ENCODE measurements at regions not wholly inside any gene's neighbourhood (a gene's known extent, or its start where the extent isn't known, plus 50 kb on each side); places are given as distances from the start of the nearest gene placed in this dataset.

- Histone ChIP-seq H3K36me3 (replicated peaks; ENCODE audit: insufficient read depth, low read length) (no peaks in the 10 kb centered on the region), H3K27ac (ENCODE audit: low read length) (no peak overlapping the region), H3K27me3 (replicated peaks; ENCODE audit: insufficient read depth, low read length) (no peaks in the 10 kb centered on the region), H3K79me2 (ENCODE audit: low read length) (no peaks in the 10 kb centered on the region), H3K4me2 (ENCODE audit: low read depth, low read length) (no peak overlapping the region), H3K9me2 (replicated peaks; ENCODE audit: insufficient read depth, low read length) (no peaks in the 10 kb centered on the region), H2AFZ (ENCODE audit: low read length) (no peak overlapping the region), H3K9me3 (replicated peaks; ENCODE audit: insufficient read depth, low read length) (no peaks in the 10 kb centered on the region), H3K4me3 (ENCODE audit: low read length) (no peak overlapping the region), H3F3A (ENCODE audit: insufficient read depth, low read length) (no peaks in the 10 kb centered on the region), H4K20me1 (ENCODE audit: insufficient read depth, low read length) (no peaks in the 10 kb centered on the region), H3K9ac (ENCODE audit: low read length) (no peak overlapping the region), H3K4me1 (ENCODE audit: low read length) (no peaks in the 10 kb centered on the region)
- TF ChIP-seq CTCF (IDR thresholded peaks at IDR 0.05; ENCODE audit: low read length) (no peak), EZH2 (optimal IDR thresholded peaks at IDR 0.05; ENCODE audit: low read depth, low read length) (no peak), EZH2phosphoT487 (IDR thresholded peaks at IDR 0.05; ENCODE audit: low read length) (no peak)
- no peak for DNase-seq
Observed at GRCh38 chr5:4927097-4927496, 213.0 kb upstream of the ADAMTS16 start.

DNA sequence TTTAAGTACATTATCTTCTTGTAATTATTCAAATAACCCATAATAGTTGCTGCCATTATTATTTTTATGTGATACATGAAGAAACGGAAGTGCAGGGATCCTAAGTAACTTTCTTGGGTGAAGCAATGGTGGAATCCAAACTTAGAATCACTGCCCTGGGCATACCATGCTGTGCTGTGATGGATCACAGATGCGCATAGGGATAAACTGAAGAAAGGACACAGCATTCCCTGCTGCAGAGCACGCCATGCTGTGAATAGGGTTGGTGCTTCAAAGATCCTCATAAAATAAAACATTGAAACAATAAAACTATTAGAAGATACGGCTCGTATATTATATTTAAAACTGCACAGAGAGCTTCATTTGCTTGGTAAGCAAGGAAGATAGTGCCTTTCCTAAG lies 211.7 kb upstream of the ADAMTS16 start:
- Histone ChIP-seq H3K36me3 (replicated peaks; ENCODE audit: insufficient read depth, low read length) (no peaks in the 10 kb centered on the region), H3K27me3 (replicated peaks; ENCODE audit: insufficient read depth, low read length) (no peaks in the 10 kb centered on the region)
- no peak for TF ChIP-seq CTCF (IDR thresholded peaks at IDR 0.05; ENCODE audit: low read length)

GRCh38 chr5:4929092-4929655 lies 211.0 kb upstream of the ADAMTS16 start:
- H3F3A ChIP-seq (ENCODE audit: insufficient read depth, low read length), result no peaks in the 10 kb centered on the region
- H3K27me3 ChIP-seq (replicated peaks; ENCODE audit: insufficient read depth, low read length), result no peaks in the 10 kb centered on the region
- DNase-seq, result no peak

More for the DNA sequence above, 211.7 kb upstream of the ADAMTS16 start:
- Histone ChIP-seq H3K4me3 (ENCODE audit: low read length) (no peak overlapping the region), H3K4me2 (ENCODE audit: low read depth, low read length) (no peak overlapping the region), H3K4me1 (ENCODE audit: low read length) (no peaks in the 10 kb centered on the region), H2AFZ (ENCODE audit: low read length) (no peak overlapping the region), H3K27ac (ENCODE audit: low read length) (no peak overlapping the region), H3F3A (ENCODE audit: insufficient read depth, low read length) (no peaks in the 10 kb centered on the region), H4K20me1 (ENCODE audit: insufficient read depth, low read length) (no peaks in the 10 kb centered on the region), H3K9me3 (replicated peaks; ENCODE audit: insufficient read depth, low read length) (no peaks in the 10 kb centered on the region), H3K79me2 (ENCODE audit: low read length) (no peaks in the 10 kb centered on the region), H3K9me2 (replicated peaks; ENCODE audit: insufficient read depth, low read length) (no peaks in the 10 kb centered on the region), H3K9ac (ENCODE audit: low read length) (no peak overlapping the region)
- no peak for DNase-seq

More at GRCh38 chr5:4929092-4929655, 211.0 kb upstream of the ADAMTS16 start:
- Histone ChIP-seq H3K9me2 (replicated peaks; ENCODE audit: insufficient read depth, low read length) (no peaks in the 10 kb centered on the region), H3K4me3 (ENCODE audit: low read length) (no peak overlapping the region), H2AFZ (ENCODE audit: low read length) (no peak overlapping the region), H3K4me2 (ENCODE audit: low read depth, low read length) (no peak overlapping the region), H3K27ac (ENCODE audit: low read length) (no peak overlapping the region), H3K4me1 (ENCODE audit: low read length) (no peaks in the 10 kb centered on the region), H3K36me3 (replicated peaks; ENCODE audit: insufficient read depth, low read length) (no peaks in the 10 kb centered on the region), H3K9ac (ENCODE audit: low read length) (no peak overlapping the region), H3K9me3 (replicated peaks; ENCODE audit: insufficient read depth, low read length) (no peaks in the 10 kb centered on the region), H4K20me1 (ENCODE audit: insufficient read depth, low read length) (no peaks in the 10 kb centered on the region), H3K79me2 (ENCODE audit: low read length) (no peaks in the 10 kb centered on the region)
- TF ChIP-seq EZH2phosphoT487 (IDR thresholded peaks at IDR 0.05; ENCODE audit: low read length) (no peak), EZH2 (optimal IDR thresholded peaks at IDR 0.05; ENCODE audit: low read depth, low read length) (no peak), CTCF (IDR thresholded peaks at IDR 0.05; ENCODE audit: low read length) (no peak)

Data from MM.1S (cell line).